Fibroblast of lung (primary cell): ENCODE measurements at regions not wholly inside any gene's neighbourhood (a gene's known extent, or its start where the extent isn't known, plus 50 kb on each side); places are given as distances from the start of the nearest gene placed in this dataset.

Experiments
- DNase-seq, 2 donors: peaks; one replicate each; pipeline versions ENCODE4 v3.0.0 to v3.0.0-alpha.2; 2010; ENCODE audit warnings: low read depth in 2 of 2
- H2AFZ ChIP-seq: 2 replicates; pipeline ENCODE4 v1.5.1; 2012; ENCODE audit warnings: low read length, control low read depth, inconsistent platforms
- H3K27ac ChIP-seq: 2 replicates; pipeline ENCODE4 v1.5.1; 2011; ENCODE audit warnings: low read length, control low read depth; ENCODE audit not compliant: insufficient read depth
- H3K27me3 ChIP-seq: 2 replicates; pipeline ENCODE4 v1.5.1; 2011; ENCODE audit warnings: mild to moderate bottlenecking, low read length; ENCODE audit not compliant: control insufficient read depth, insufficient read depth
- H3K36me3 ChIP-seq: 2 replicates; pipeline ENCODE4 v1.5.1; 2011; ENCODE audit warnings: low read length; ENCODE audit not compliant: control insufficient read depth, insufficient read depth
- H3K4me1 ChIP-seq: 2 replicates; pipeline ENCODE4 v1.5.1; 2011; ENCODE audit warnings: low read length; ENCODE audit not compliant: control insufficient read depth, insufficient read depth; ENCODE audit errors: extremely low read depth
- H3K4me2 ChIP-seq: 2 replicates; pipeline ENCODE4 v1.5.1; 2011; ENCODE audit warnings: low read length, control low read depth; ENCODE audit not compliant: insufficient read depth; ENCODE audit errors: extremely low read depth
- H3K4me3 ChIP-seq, 4 experiments: fragments of 200-600 bp in 1 of 4; sonication (generic) in 1 of 4; replicated peaks in 1 of 4; 2 replicates each; pipeline ENCODE4 v1.5.1; 2011 to 2016; ENCODE audit warnings: low read length in 4 of 4, low read depth in 3 of 4, mild to moderate bottlenecking in 3 of 4, control low read depth in 2 of 4, inconsistent platforms in 1 of 4, mixed read lengths in 1 of 4; ENCODE audit not compliant: insufficient read depth in 1 of 4; ENCODE audit errors: control extremely low read depth in 1 of 4
- H3K79me2 ChIP-seq: 2 replicates; pipeline ENCODE4 v1.5.1; 2012; ENCODE audit warnings: mild to moderate bottlenecking, low read length, inconsistent platforms; ENCODE audit not compliant: control insufficient read depth, insufficient read depth
- H3K9ac ChIP-seq: 2 replicates; pipeline ENCODE4 v1.5.1; 2011; ENCODE audit warnings: mild to moderate bottlenecking, low read length, control low read depth; ENCODE audit not compliant: insufficient read depth
- H3K9me3 ChIP-seq: 2 replicates; pipeline ENCODE4 v1.5.1; 2012; ENCODE audit warnings: low read depth, low read length; ENCODE audit not compliant: control insufficient read depth, insufficient read depth
- H4K20me1 ChIP-seq: 2 replicates; pipeline ENCODE4 v1.5.1; 2011; ENCODE audit warnings: low read length; ENCODE audit not compliant: control insufficient read depth, insufficient read depth; ENCODE audit errors: extremely low read depth
- CTCF ChIP-seq, 2 donors: IDR thresholded peaks in 1 of 2; conservative IDR thresholded peaks in 1 of 2; 1 replicate in 1 of 2; 2 replicates in 1 of 2; pipeline ENCODE4 v1.5.1; 2011 to 2012; ENCODE audit warnings: low read length in 2 of 2, control low read depth in 1 of 2, inconsistent platforms in 1 of 2, low read depth in 1 of 2, mild to moderate bottlenecking in 1 of 2
- EZH2 ChIP-seq: IDR thresholded peaks from 2 replicates; pipeline ENCODE4 v1.5.1; 2012; ENCODE audit warnings: low read length, control low read depth, mild to moderate bottlenecking; ENCODE audit errors: missing control alignments

DNA sequence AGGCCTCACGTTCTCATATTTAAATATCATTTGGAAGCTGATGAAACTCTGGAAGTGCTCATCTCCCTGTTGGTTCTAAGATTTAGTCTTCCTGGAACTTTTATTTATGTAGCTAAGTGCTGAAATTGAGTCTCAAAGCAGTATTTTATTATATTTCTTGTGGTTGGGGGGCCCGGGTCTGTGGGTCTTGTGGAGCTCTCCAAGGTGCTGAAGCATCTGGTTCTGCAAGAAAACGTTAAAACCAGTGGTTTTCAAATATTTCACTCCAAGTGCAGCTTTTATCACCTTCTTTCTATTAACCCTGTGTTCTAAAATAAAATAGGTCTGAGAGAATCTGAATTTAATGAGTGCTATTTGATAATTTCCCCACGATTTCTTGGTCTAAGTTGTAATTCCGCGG, 1404.8 kb downstream of the TBC1D22A start:
- Histone ChIP-seq H3K9ac (no peak overlapping the region), H3K79me2 (no peaks in the 10 kb centered on the region)
- no peak for TF ChIP-seq CTCF (conservative IDR thresholded peaks at IDR 0.05 in 1 of 2, IDR thresholded peaks at IDR 0.05 in 1 of 2; ENCODE audit: low read depth in 1 of 2, low read length in 2 of 2)

GRCh38 chr22:48161298-48161697, 1398.8 kb downstream of the TBC1D22A start:
- no peaks in the 10 kb centered on the region for H3K9me3 ChIP-seq
- no peak for DNase-seq
- H2AFZ ChIP-seq, result no peak overlapping the region
- no peaks in the 10 kb centered on the region for H4K20me1 ChIP-seq
- H3K27ac ChIP-seq, result no peak overlapping the region
- H3K4me1 ChIP-seq, result no peaks in the 10 kb centered on the region
- H3K4me3 ChIP-seq, result no peak overlapping the region
- H3K4me2 ChIP-seq, result no peak overlapping the region
- no peaks in the 10 kb centered on the region for H3K36me3 ChIP-seq
- TF ChIP-seq EZH2, result no peak
- no peak for TF ChIP-seq CTCF (conservative IDR thresholded peaks at IDR 0.05 in 1 of 2, IDR thresholded peaks at IDR 0.05 in 1 of 2; ENCODE audit: low read depth in 1 of 2, low read length in 2 of 2)
- H3K9ac ChIP-seq, result no peak overlapping the region
- no peaks in the 10 kb centered on the region for H3K79me2 ChIP-seq
- H3K27me3 ChIP-seq, result no peaks in the 10 kb centered on the region

More for the DNA sequence above, 1404.8 kb downstream of the TBC1D22A start:
- no peaks in the 10 kb centered on the region for H3K27me3 ChIP-seq
- no peaks in the 10 kb centered on the region for H3K36me3 ChIP-seq
- no peaks in the 10 kb centered on the region for H3K9me3 ChIP-seq
- no peak overlapping the region for H3K27ac ChIP-seq
- H2AFZ ChIP-seq, result no peak overlapping the region
- DNase-seq, result no peak
- no peaks in the 10 kb centered on the region for H4K20me1 ChIP-seq
- no peak overlapping the region for H3K4me2 ChIP-seq
- H3K4me1 ChIP-seq, result no peaks in the 10 kb centered on the region
- H3K4me3 ChIP-seq, result no peak overlapping the region

- no peak for TF ChIP-seq EZH2
- Histone ChIP-seq H3K27ac (no peak overlapping the region), H3K27me3 (no peaks in the 10 kb centered on the region), H4K20me1 (no peaks in the 10 kb centered on the region), H3K4me2 (no peak overlapping the region), H2AFZ (no peak overlapping the region), H3K79me2 (no peaks in the 10 kb centered on the region), H3K36me3 (no peaks in the 10 kb centered on the region), H3K9me3 (no peaks in the 10 kb centered on the region), H3K4me1 (no peaks in the 10 kb centered on the region), H3K4me3 (no peak overlapping the region), H3K9ac (no peak overlapping the region)
- no peak for DNase-seq
These were observed 1395.2 kb downstream of the TBC1D22A start for GRCh38 chr22:48157676-48158075.
